MM.1S (cell line): ENCODE measurements at regions not wholly inside any gene's neighbourhood (a gene's known extent, or its start where the extent isn't known, plus 50 kb on each side); places are given as distances from the start of the nearest gene placed in this dataset.

Experiments
- DNase-seq: peaks from one replicate; pipeline ENCODE4 v3.0.0-alpha.2; 2015
- H2AFZ ChIP-seq: fragments of 300-600 bp; sonication (generic); 2 replicates; pipeline ENCODE4 v1.6.0; 2016; ENCODE audit warnings: antibody characterized with exemption, low read length
- H3F3A ChIP-seq: fragments of 300-600 bp; sonication (generic); 2 replicates; pipeline ENCODE4 v1.6.1; 2016; ENCODE audit warnings: mild to moderate bottlenecking, antibody characterized with exemption, low read length, moderate library complexity, mixed read lengths; ENCODE audit not compliant: insufficient read depth
- H3K27ac ChIP-seq: fragments of 300-600 bp; sonication (generic); 2 replicates; pipeline ENCODE4 v1.5.1; 2016; ENCODE audit warnings: mild to moderate bottlenecking, low read length
- H3K27me3 ChIP-seq: fragments of 300-600 bp; sonication (generic); replicated peaks from 2 replicates; pipeline ENCODE4 v1.6.0; 2016; ENCODE audit warnings: low read length; ENCODE audit not compliant: insufficient read depth
- H3K36me3 ChIP-seq: fragments of 300-600 bp; sonication (generic); replicated peaks from 2 replicates; pipeline ENCODE4 v1.6.1; 2016; ENCODE audit warnings: mild to moderate bottlenecking, low read length, mixed read lengths; ENCODE audit not compliant: insufficient read depth
- H3K4me1 ChIP-seq: fragments of 300-600 bp; sonication (generic); 2 replicates; pipeline ENCODE4 v1.6.1; 2016; ENCODE audit warnings: low read length, mixed read lengths
- H3K4me2 ChIP-seq: fragments of 300-600 bp; sonication (generic); 2 replicates; pipeline ENCODE4 v1.6.0; 2016; ENCODE audit warnings: low read depth, low read length
- H3K4me3 ChIP-seq: fragments of 300-600 bp; sonication (generic); 2 replicates; pipeline ENCODE4 v1.5.1; 2016; ENCODE audit warnings: low read length, mixed read lengths
- H3K79me2 ChIP-seq: fragments of 300-600 bp; sonication (generic); 2 replicates; pipeline ENCODE4 v1.6.1; 2016; ENCODE audit warnings: mixed run types, low read length, mixed read lengths
- H3K9ac ChIP-seq: fragments of 300-600 bp; sonication (generic); 2 replicates; pipeline ENCODE4 v1.6.1; 2016; ENCODE audit warnings: low read length, mixed read lengths
- H3K9me2 ChIP-seq: fragments of 300-600 bp; sonication (generic); replicated peaks from 2 replicates; pipeline ENCODE4 v1.6.1; 2016; ENCODE audit warnings: mild to moderate bottlenecking, low read length, mixed read lengths; ENCODE audit not compliant: insufficient read depth
- H3K9me3 ChIP-seq: fragments of 300-600 bp; sonication (generic); replicated peaks from 2 replicates; pipeline ENCODE4 v1.6.1; 2016; ENCODE audit warnings: mild to moderate bottlenecking, low read length, mixed read lengths; ENCODE audit not compliant: insufficient read depth
- H4K20me1 ChIP-seq: fragments of 300-600 bp; sonication (generic); 2 replicates; pipeline ENCODE4 v1.6.1; 2016; ENCODE audit warnings: mild to moderate bottlenecking, low read length, moderate library complexity, mixed read lengths; ENCODE audit not compliant: insufficient read depth
- CTCF ChIP-seq: fragments of 300-600 bp; sonication (generic); IDR thresholded peaks from 2 replicates; pipeline ENCODE4 v1.5.1; 2016; ENCODE audit warnings: antibody characterized with exemption, low read length, mixed read lengths
- EZH2 ChIP-seq: fragments of 300-600 bp; sonication (generic); optimal IDR thresholded peaks from 2 replicates; pipeline ENCODE3; 2017; ENCODE audit warnings: low read depth, mild to moderate bottlenecking, antibody characterized with exemption, low read length, mixed read lengths
- EZH2phosphoT487 ChIP-seq: fragments of 300-600 bp; sonication (generic); IDR thresholded peaks from 2 replicates; pipeline ENCODE4 v1.6.1; 2018; ENCODE audit warnings: antibody characterized with exemption, low read length

GRCh38 chr21:16642353-16642752 lies 870.5 kb upstream of the CXADR start:
- Histone ChIP-seq H3K79me2 (no peaks in the 10 kb centered on the region), H3K27me3 (no peaks in the 10 kb centered on the region), H3K27ac (no peak overlapping the region), H3K9ac (no peak overlapping the region), H2AFZ (no peak overlapping the region), H3F3A (no peaks in the 10 kb centered on the region), H3K4me2 (no peak overlapping the region), H3K4me1 (no peaks in the 10 kb centered on the region), H3K9me2 (no peaks in the 10 kb centered on the region), H3K9me3 (no peaks in the 10 kb centered on the region), H4K20me1 (no peaks in the 10 kb centered on the region), H3K36me3 (no peaks in the 10 kb centered on the region), H3K4me3 (no peak overlapping the region)
- DNase-seq: no peak
- TF ChIP-seq EZH2 (no peak), CTCF (no peak), EZH2phosphoT487 (no peak)

GRCh38 chr21:16644685-16645084 lies 868.2 kb upstream of the CXADR start:
- no peak overlapping the region for H3K4me2 ChIP-seq
- no peak for DNase-seq
- H3K36me3 ChIP-seq: no peaks in the 10 kb centered on the region
- H3K9ac ChIP-seq: no peak overlapping the region
- no peaks in the 10 kb centered on the region for H3K9me3 ChIP-seq
- H3K79me2 ChIP-seq: no peaks in the 10 kb centered on the region
- H3K27me3 ChIP-seq: no peaks in the 10 kb centered on the region
- no peak overlapping the region for H3K4me3 ChIP-seq
- no peaks in the 10 kb centered on the region for H3K9me2 ChIP-seq
- no peak overlapping the region for H3K27ac ChIP-seq
- no peaks in the 10 kb centered on the region for H3K4me1 ChIP-seq
- H4K20me1 ChIP-seq: no peaks in the 10 kb centered on the region
- TF ChIP-seq CTCF: no peak
- no peak for TF ChIP-seq EZH2phosphoT487
- TF ChIP-seq EZH2: no peak
- H3F3A ChIP-seq: no peaks in the 10 kb centered on the region
- H2AFZ ChIP-seq: no peak overlapping the region

- DNase-seq: no peak
- no peaks in the 10 kb centered on the region for H3K36me3 ChIP-seq
- TF ChIP-seq CTCF (no peak), EZH2phosphoT487 (no peak), EZH2 (no peak)
- no peaks in the 10 kb centered on the region for H3K27me3 ChIP-seq
- H3K9me2 ChIP-seq: no peaks in the 10 kb centered on the region
- no peak overlapping the region for H3K27ac ChIP-seq
- no peaks in the 10 kb centered on the region for H4K20me1 ChIP-seq
- no peaks in the 10 kb centered on the region for H3K9me3 ChIP-seq
- no peak overlapping the region for H2AFZ ChIP-seq
- no peaks in the 10 kb centered on the region for H3K79me2 ChIP-seq
- no peak overlapping the region for H3K4me3 ChIP-seq
- H3K9ac ChIP-seq: no peak overlapping the region
- no peaks in the 10 kb centered on the region for H3F3A ChIP-seq
- H3K4me2 ChIP-seq: no peak overlapping the region
- no peaks in the 10 kb centered on the region for H3K4me1 ChIP-seq
These were observed 862.0 kb upstream of the CXADR start for GRCh38 chr21:16650714-16651366.
